Endothelial cell of umbilical vein (primary cell): ENCODE measurements at regions not wholly inside any gene's neighbourhood (a gene's known extent, or its start where the extent isn't known, plus 50 kb on each side); places are given as distances from the start of the nearest gene placed in this dataset.

Source experiments
- BruUV-seq: library from RNA; stranded (reverse); fragments of 400-500 nt; replicated peaks from 2 replicates; lab custom pipeline; 2021; lab: Mats Ljungman, UMichigan
- CTCF ChIA-PET: fragments of 300-600, 350-600 bp; sonication (Branson Sonifier 250); formaldehyde crosslinking; loops from one replicate; lab custom pipeline; 2021; ENCODE audit warnings: antibody characterized with exemption, inconsistent platforms; lab: Charles Lee
- POLR2A ChIA-PET: fragments of 300-600, 350-600 bp; sonication (Branson Sonifier 250); formaldehyde crosslinking; loops from one replicate; lab custom pipeline; 2021; ENCODE audit warnings: antibody characterized with exemption, inconsistent platforms; lab: Charles Lee
- DNase-seq: peaks from one replicate; pipeline ENCODE4 v3.0.0-alpha.2; 2011; ENCODE audit warnings: low read depth, low spot score
- FAIRE-seq: peaks from 2 replicates; lab custom pipeline; 2011; peaks lifted over from hg19 to GRCh38; lab: Jason Lieb, UNC
- H2AFZ ChIP-seq: 2 replicates; pipeline ENCODE4 v1.6.0; 2012; ENCODE audit warnings: low read depth, low read length, control low read depth, inconsistent platforms
- H3K27ac ChIP-seq: 2 replicates; pipeline ENCODE4 v1.5.1; 2011; ENCODE audit warnings: low read depth, mild to moderate bottlenecking, control low read depth, low read length, moderate library complexity; ENCODE audit not compliant: insufficient read depth
- H3K27me3 ChIP-seq, 2 experiments: 2 replicates each; pipeline versions ENCODE4 v1.6.0 to v1.6.1; 2011; ENCODE audit warnings: low read length in 2 of 2, mixed read lengths in 1 of 2; ENCODE audit not compliant: control insufficient read depth in 2 of 2, insufficient read depth in 2 of 2
- H3K36me3 ChIP-seq, 2 experiments: 2 replicates in 1 of 2; 3 replicates in 1 of 2; pipeline ENCODE4 v1.5.1; 2011; ENCODE audit warnings: low read length in 2 of 2, mild to moderate bottlenecking in 1 of 2, moderate library complexity in 1 of 2; ENCODE audit not compliant: control insufficient read depth in 2 of 2, insufficient read depth in 2 of 2; ENCODE audit errors: extremely low read depth in 1 of 2
- H3K4me1 ChIP-seq: 3 replicates; pipeline ENCODE4 v1.5.1; 2011; ENCODE audit warnings: mild to moderate bottlenecking, low read length; ENCODE audit not compliant: control insufficient read depth, insufficient read depth; ENCODE audit errors: extremely low read depth
- H3K4me2 ChIP-seq: 2 replicates; pipeline ENCODE4 v1.6.1; 2011; ENCODE audit warnings: low read length, control low read depth, mixed read lengths; ENCODE audit not compliant: insufficient read depth
- H3K4me3 ChIP-seq, 3 experiments: fragments of 200-600 bp in 1 of 3; sonication (generic), shearing (Covaris generic) in 1 of 3; replicated peaks in 1 of 3; 2 replicates each; pipeline ENCODE4 v1.5.1; 2011 to 2016; ENCODE audit warnings: control low read depth in 3 of 3, low read length in 3 of 3, mild to moderate bottlenecking in 2 of 3, inconsistent platforms in 1 of 3, low read depth in 1 of 3, moderate library complexity in 1 of 3; ENCODE audit not compliant: insufficient read depth in 1 of 3
- H3K79me2 ChIP-seq: 2 replicates; pipeline ENCODE4 v1.6.0; 2012; ENCODE audit warnings: low read length, inconsistent platforms; ENCODE audit not compliant: control insufficient read depth, insufficient read depth
- H3K9ac ChIP-seq: replicated peaks from 2 replicates; pipeline ENCODE3; 2011; ENCODE audit warnings: low read length, control low read depth; ENCODE audit not compliant: insufficient read depth; ENCODE audit errors: extremely low read depth
- H3K9me1 ChIP-seq: replicated peaks from 3 replicates; pipeline ENCODE4 v1.6.0; 2011; ENCODE audit warnings: mild to moderate bottlenecking, low read length; ENCODE audit not compliant: control insufficient read depth, insufficient read depth; ENCODE audit errors: extremely low read depth
- H3K9me3 ChIP-seq: replicated peaks from 2 replicates; pipeline ENCODE4 v1.5.1; 2012; ENCODE audit warnings: low read length, inconsistent platforms; ENCODE audit not compliant: control insufficient read depth, insufficient read depth
- H4K20me1 ChIP-seq: replicated peaks from 2 replicates; pipeline ENCODE3; 2011; ENCODE audit warnings: mild to moderate bottlenecking, low read length; ENCODE audit not compliant: control insufficient read depth, insufficient read depth; ENCODE audit errors: extremely low read depth
- EZH2 ChIP-seq: IDR thresholded peaks from 2 replicates; pipeline ENCODE4 v1.6.1; 2012; ENCODE audit warnings: borderline replicate concordance, low read depth, mild to moderate bottlenecking, moderate library complexity, low read length, inconsistent platforms; ENCODE audit not compliant: severe bottlenecking
- FOS ChIP-seq: IDR thresholded peaks from 2 replicates; pipeline ENCODE4 v1.6.1; 2011; ENCODE audit warnings: mild to moderate bottlenecking, low read length, moderate library complexity, borderline replicate concordance; ENCODE audit not compliant: insufficient read depth
- GATA2 ChIP-seq: IDR thresholded peaks from 2 replicates; pipeline ENCODE4 v1.7.0; 2011; ENCODE audit warnings: low read depth, mild to moderate bottlenecking, moderate library complexity, mixed read lengths, low read length; ENCODE audit not compliant: insufficient read length, insufficient read depth
- JUN ChIP-seq: IDR thresholded peaks from 2 replicates; pipeline ENCODE4 v1.6.1; 2011; ENCODE audit warnings: borderline replicate concordance, low read depth; ENCODE audit not compliant: insufficient read length, insufficient read depth
- MYC ChIP-seq: IDR thresholded peaks from one replicate; pipeline ENCODE4 v1.6.1; 2011; ENCODE audit warnings: mild to moderate bottlenecking, low read depth, low read length
- POLR2A ChIP-seq: IDR thresholded peaks from 2 replicates; pipeline ENCODE4 v1.6.1; 2012; ENCODE audit warnings: low read depth, mild to moderate bottlenecking, control low read depth, low read length
- POLR2AphosphoS5 ChIP-seq: IDR thresholded peaks from 2 replicates; pipeline ENCODE4 v1.6.1; 2012; ENCODE audit warnings: low read depth, mild to moderate bottlenecking, control low read depth, low read length, moderate library complexity; ENCODE audit not compliant: insufficient read depth
- dilution Hi-C: fragments of 300-500 bp; cut with MboI; formaldehyde crosslinking; loops from one replicate; pipeline ENCODE4 v1.15.0; 2019; ENCODE audit warnings: low sequenced_read_pairs; ENCODE audit not compliant: extremely low pct_ligation_motif_present
- intact Hi-C: fragments of 100-400 bp; cut with micrococcal nuclease; formaldehyde crosslinking; loops from one replicate; pipeline ENCODE4 v1.10.0; 2022
- TF ChIP-seq, protein P1 (sequence below): IDR thresholded peaks from 2 replicates; pipeline ENCODE4 v1.6.1; 2011; ENCODE audit not compliant: insufficient read depth, insufficient read length
- TF ChIP-seq, protein P2 (sequence below), 2 donors: IDR thresholded peaks; 1 replicate in 1 of 2; 2 replicates in 1 of 2; pipeline ENCODE4 v1.5.1; 2011; ENCODE audit warnings: low read length in 2 of 2, mild to moderate bottlenecking in 2 of 2, moderate library complexity in 2 of 2, control low read depth in 1 of 2, inconsistent platforms in 1 of 2, low read depth in 1 of 2; ENCODE audit not compliant: insufficient read depth in 1 of 2; ENCODE audit errors: extremely low read depth in 1 of 2

DNA sequence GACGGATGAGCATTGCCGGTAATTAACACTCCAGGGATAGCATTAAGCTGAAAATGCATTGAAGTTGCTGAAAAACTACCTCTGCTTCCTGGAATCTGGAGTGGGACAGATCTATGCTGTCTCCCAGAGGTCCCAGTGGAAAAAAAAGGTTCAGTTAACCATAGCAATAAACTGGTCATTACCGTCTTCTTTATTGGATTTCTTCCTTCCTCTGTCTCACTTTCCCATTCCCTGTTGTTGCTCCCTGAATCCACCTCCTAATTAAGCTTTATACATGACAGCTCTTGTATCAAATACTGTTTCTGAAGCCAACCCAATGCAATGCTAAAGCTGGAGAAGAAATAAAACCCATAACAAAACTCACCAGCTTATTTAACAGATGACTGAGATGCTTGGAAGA, 1805.9 kb downstream of the NCAM2 start:
- CTCF ChIA-PET: interaction anchor here (1.1 to 2.3 kb wide), 3 partner anchors 11 to 112 kb away, joined by 4 to 10 read pairs (median 4); no protein-coding TSS in a partner anchor
- no peaks in the 10 kb centered on the region for H3K4me1 ChIP-seq
- no peaks in the 10 kb centered on the region for H3K36me3 ChIP-seq
- dilution Hi-C loops: no loop called here
- no peak for FAIRE-seq
- H3K4me2 ChIP-seq: no peak overlapping the region
- H2AFZ ChIP-seq: no peak overlapping the region
- H3K79me2 ChIP-seq: no peaks in the 10 kb centered on the region
- no peak for DNase-seq
- BruUV-seq: no TSS peak
- no peaks in the 10 kb centered on the region for H3K9me3 ChIP-seq
- intact Hi-C loops: no loop called here
- H3K27me3 ChIP-seq: no peaks in the 10 kb centered on the region
- POLR2A ChIA-PET: no interaction called here
- TF ChIP-seq MYC (no peak), JUN (no peak), POLR2A (no peak), POLR2AphosphoS5 (no peak), EZH2 (no peak), GATA2 (no peak), FOS (no peak)
- TF ChIP-seq, protein P1, sequence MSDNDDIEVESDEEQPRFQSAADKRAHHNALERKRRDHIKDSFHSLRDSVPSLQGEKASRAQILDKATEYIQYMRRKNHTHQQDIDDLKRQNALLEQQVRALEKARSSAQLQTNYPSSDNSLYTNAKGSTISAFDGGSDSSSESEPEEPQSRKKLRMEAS: no peak
- TF ChIP-seq, protein P2, sequence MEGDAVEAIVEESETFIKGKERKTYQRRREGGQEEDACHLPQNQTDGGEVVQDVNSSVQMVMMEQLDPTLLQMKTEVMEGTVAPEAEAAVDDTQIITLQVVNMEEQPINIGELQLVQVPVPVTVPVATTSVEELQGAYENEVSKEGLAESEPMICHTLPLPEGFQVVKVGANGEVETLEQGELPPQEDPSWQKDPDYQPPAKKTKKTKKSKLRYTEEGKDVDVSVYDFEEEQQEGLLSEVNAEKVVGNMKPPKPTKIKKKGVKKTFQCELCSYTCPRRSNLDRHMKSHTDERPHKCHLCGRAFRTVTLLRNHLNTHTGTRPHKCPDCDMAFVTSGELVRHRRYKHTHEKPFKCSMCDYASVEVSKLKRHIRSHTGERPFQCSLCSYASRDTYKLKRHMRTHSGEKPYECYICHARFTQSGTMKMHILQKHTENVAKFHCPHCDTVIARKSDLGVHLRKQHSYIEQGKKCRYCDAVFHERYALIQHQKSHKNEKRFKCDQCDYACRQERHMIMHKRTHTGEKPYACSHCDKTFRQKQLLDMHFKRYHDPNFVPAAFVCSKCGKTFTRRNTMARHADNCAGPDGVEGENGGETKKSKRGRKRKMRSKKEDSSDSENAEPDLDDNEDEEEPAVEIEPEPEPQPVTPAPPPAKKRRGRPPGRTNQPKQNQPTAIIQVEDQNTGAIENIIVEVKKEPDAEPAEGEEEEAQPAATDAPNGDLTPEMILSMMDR (IDR thresholded peaks at IDR 0.05; ENCODE audit: extremely low read depth in 1 of 2, insufficient read depth in 1 of 2, low read depth in 1 of 2, low read length in 2 of 2): no peak
- no peak overlapping the region for H3K4me3 ChIP-seq
- no peak overlapping the region for H3K9ac ChIP-seq
- no peaks in the 10 kb centered on the region for H4K20me1 ChIP-seq
- no peaks in the 10 kb centered on the region for H3K9me1 ChIP-seq
- H3K27ac ChIP-seq: no peak overlapping the region
